NB4 (cell line): ENCODE measurements at regions not wholly inside any gene's neighbourhood (a gene's known extent, or its start where the extent isn't known, plus 50 kb on each side); places are given as distances from the start of the nearest gene placed in this dataset.
"Not testable (repeated sequence)": the region's sequence is repeated elsewhere in the genome, so short reads cannot be mapped to it uniquely, and the experiment has no call there.

Experiments used
- MYC ChIP-seq: IDR thresholded peaks from 2 replicates; pipeline ENCODE4 v1.6.1; 2011; ENCODE audit warnings: low read depth, low read length
- TF ChIP-seq, protein P1 (sequence below): IDR thresholded peaks from one replicate; pipeline ENCODE4 v1.5.1; 2012; ENCODE audit warnings: low read depth, low read length

DNA sequence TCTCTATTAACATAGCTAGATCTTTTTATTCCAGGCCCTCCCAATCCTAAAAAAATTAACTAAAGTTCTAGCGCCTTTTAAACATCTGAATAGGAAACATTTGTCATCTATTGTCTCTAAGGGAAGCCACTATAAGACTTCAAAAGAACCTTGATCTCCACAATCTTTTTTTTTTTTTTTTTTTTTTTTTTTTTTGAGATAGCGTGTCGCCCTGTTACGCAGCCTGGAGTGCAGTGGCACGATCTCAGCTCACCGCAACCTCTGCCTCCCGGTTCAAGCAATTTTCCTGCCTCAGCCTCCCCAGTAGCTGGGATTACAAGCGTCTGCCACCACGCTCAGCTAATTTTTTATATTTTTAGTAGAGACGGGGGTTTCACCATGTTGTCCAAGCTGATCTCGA, 526.5 kb upstream of the HTR2C start:
- TF ChIP-seq, protein P1, sequence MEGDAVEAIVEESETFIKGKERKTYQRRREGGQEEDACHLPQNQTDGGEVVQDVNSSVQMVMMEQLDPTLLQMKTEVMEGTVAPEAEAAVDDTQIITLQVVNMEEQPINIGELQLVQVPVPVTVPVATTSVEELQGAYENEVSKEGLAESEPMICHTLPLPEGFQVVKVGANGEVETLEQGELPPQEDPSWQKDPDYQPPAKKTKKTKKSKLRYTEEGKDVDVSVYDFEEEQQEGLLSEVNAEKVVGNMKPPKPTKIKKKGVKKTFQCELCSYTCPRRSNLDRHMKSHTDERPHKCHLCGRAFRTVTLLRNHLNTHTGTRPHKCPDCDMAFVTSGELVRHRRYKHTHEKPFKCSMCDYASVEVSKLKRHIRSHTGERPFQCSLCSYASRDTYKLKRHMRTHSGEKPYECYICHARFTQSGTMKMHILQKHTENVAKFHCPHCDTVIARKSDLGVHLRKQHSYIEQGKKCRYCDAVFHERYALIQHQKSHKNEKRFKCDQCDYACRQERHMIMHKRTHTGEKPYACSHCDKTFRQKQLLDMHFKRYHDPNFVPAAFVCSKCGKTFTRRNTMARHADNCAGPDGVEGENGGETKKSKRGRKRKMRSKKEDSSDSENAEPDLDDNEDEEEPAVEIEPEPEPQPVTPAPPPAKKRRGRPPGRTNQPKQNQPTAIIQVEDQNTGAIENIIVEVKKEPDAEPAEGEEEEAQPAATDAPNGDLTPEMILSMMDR, result not testable (repeated sequence)
- TF ChIP-seq MYC, result not testable (repeated sequence)
